ENCODE measurements at regions not wholly inside any gene's neighbourhood (a gene's known extent, or its start where the extent isn't known, plus 50 kb on each side); places are given as distances from the start of the nearest gene placed in this dataset.

DNA sequence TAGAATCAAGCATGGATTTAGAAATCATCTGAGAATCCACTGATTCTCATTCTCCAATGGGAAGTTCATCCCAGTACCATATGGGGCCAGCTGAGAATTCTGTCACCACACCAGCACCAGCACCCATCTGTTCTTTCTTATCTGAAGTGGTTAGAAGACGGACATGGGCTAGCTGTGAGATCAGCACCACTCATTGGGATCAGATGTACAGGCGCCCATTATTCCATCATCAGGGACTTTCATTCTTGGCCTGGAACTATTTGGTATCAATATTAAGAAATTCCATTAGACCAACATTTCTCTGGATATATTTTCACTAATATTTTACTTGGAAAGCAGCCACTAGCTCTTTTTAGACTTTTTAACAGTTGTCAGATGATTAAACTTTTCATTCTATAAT, 185.9 kb upstream of the LINC00305 start:
- Histone ChIP-seq H3K27ac (ENCODE audit: low read depth) (no peak overlapping the region), H3K4me1 (ENCODE audit: insufficient read depth) (no peaks in the 10 kb centered on the region), H3K4me3 (ENCODE audit: low read depth, low read length) (no peak overlapping the region), H3K36me3 (ENCODE audit: insufficient read depth) (no peaks in the 10 kb centered on the region)
- WGBS: 78% methylated on average over 2 of the region's 2 CpGs
- no peak for DNase-seq (ENCODE audit: extremely low spot score)

DNA sequence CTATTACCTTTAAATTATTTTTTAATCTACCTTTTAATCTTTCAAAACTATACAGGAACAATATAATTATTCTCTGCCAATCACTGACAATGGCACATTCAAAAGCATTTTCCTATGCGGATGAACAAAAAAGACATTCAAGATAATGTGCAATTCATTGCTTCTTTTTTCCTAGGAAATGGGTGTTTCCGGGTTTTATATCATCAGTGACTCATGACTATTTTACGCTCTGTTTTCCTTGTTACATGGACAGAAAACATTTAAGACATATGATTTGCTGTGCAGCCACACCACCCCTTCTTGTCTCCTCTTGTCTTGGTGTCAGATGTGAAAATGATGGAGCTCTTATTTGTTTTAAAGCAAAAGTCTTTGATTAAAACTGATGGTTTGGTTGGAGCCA, 184.7 kb upstream of the LINC00305 start:
- H3K27ac ChIP-seq (ENCODE audit: low read depth): no peak overlapping the region
- H3K4me3 ChIP-seq (ENCODE audit: low read depth, low read length): no peak overlapping the region
- WGBS: 73% methylated on average over 3 of the region's 3 CpGs
- no peaks in the 10 kb centered on the region for H3K4me1 ChIP-seq (ENCODE audit: insufficient read depth)
- DNase-seq (ENCODE audit: extremely low spot score): no peak
- H3K36me3 ChIP-seq (ENCODE audit: insufficient read depth): no peaks in the 10 kb centered on the region

DNA sequence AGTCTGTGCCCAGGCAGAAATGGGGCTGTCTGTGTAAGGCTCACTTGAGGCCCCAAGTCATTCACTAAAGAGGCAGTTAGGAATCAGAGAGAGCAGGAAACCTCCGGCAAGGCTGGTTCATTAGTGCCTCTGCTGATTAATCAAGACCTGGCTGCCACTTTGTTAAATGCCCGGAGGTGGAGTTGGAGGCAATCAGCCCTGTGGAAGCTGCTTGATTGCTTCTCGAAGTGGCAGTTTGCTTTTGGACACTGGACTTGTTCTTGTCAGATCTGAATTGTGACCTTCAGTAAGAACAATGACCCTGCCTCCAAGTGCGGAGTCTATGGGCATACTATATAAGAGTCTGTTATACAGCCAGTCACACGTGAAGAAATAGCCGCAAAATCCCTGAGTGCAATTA, 183.9 kb upstream of the LINC00305 start:
- Histone ChIP-seq H3K36me3 (ENCODE audit: insufficient read depth) (no peaks in the 10 kb centered on the region), H3K27ac (ENCODE audit: low read depth) (no peak overlapping the region)
- WGBS: 64% methylated on average over 6 of the region's 6 CpGs

DNA sequence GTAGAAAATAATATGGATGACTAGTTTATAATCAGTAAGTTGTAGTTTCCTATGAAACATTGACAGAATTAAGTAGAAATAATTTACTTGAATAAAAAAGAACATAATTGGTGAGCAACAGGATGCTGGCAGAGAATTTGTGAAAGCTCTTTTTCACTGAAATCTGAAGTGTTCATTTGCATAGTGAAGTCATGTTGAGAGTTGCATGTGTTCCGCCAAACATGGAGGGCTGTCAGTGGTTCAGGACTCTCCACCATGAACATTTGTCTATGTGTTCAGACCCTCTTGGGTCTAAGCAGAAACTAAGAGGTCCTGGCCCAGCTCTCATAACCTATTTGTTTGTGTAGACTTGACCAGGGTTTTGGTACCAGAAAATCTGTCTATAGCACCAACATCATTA, 182.5 kb upstream of the LINC00305 start:
- Histone ChIP-seq H3K4me3 (ENCODE audit: low read depth, low read length) (no peak overlapping the region), H3K27ac (ENCODE audit: low read depth) (no peak overlapping the region), H3K4me1 (ENCODE audit: insufficient read depth) (no peaks in the 10 kb centered on the region), H3K36me3 (ENCODE audit: insufficient read depth) (no peaks in the 10 kb centered on the region)
- DNase-seq (ENCODE audit: extremely low spot score): no peak
- WGBS: 96% methylated on average over 1 of the region's 1 CpG

More for the DNA sequence above, 183.9 kb upstream of the LINC00305 start:
- no peak for DNase-seq (ENCODE audit: extremely low spot score)
- Histone ChIP-seq H3K4me3 (ENCODE audit: low read depth, low read length) (no peak overlapping the region), H3K4me1 (ENCODE audit: insufficient read depth) (no peaks in the 10 kb centered on the region)

DNA sequence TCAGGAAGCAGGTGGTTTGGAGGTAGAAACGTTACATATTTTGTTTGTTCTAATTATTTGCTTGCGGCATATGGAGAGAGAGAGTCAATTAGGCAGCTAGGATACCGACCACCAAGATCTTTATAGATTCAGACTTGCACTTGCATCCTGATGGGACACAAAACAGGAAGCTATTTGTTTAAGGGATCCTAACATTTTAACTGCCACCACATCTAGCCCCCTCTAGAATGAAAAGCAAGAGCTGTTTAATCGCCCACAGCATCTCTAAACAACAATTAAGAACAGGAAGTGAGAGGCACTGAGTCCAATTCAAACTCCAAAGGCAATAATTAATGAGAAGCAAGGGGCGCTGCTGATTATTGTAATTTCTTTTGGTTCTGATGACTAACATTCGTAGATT, 182.0 kb upstream of the LINC00305 start:
- no peaks in the 10 kb centered on the region for H3K36me3 ChIP-seq (ENCODE audit: insufficient read depth)
- WGBS: 62% methylated on average over 6 of the region's 6 CpGs
- H3K4me1 ChIP-seq (ENCODE audit: insufficient read depth): no peaks in the 10 kb centered on the region
- H3K4me3 ChIP-seq (ENCODE audit: low read depth, low read length): no peak overlapping the region
- H3K27ac ChIP-seq (ENCODE audit: low read depth): no peak overlapping the region
- no peak for DNase-seq (ENCODE audit: extremely low spot score)

DNA sequence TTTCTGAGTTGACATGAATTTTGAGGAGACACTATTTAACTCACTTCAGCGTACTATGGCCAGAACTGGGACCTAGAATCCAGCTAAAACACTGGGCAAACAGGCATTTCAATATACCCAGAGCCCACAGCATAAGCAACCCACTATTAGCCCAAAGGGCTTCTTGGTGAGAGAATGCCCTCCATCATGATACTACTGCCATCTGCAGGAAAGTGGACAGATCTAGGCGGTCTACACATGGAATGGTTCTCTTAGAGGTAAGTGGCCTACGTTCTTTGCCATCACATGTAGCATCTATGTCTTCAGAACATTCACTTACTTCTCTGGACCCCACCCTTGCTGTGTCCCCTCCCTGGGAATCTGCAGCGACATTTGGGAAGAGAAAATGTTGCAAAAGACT, 181.3 kb upstream of the LINC00305 start:
- no peaks in the 10 kb centered on the region for H3K4me1 ChIP-seq (ENCODE audit: insufficient read depth)
- WGBS: 88% methylated on average over 4 of the region's 4 CpGs
- H3K27ac ChIP-seq (ENCODE audit: low read depth): no peak overlapping the region
- DNase-seq (ENCODE audit: extremely low spot score): no peak
- H3K4me3 ChIP-seq (ENCODE audit: low read depth, low read length): no peak overlapping the region
- H3K36me3 ChIP-seq (ENCODE audit: insufficient read depth): no peaks in the 10 kb centered on the region

DNA sequence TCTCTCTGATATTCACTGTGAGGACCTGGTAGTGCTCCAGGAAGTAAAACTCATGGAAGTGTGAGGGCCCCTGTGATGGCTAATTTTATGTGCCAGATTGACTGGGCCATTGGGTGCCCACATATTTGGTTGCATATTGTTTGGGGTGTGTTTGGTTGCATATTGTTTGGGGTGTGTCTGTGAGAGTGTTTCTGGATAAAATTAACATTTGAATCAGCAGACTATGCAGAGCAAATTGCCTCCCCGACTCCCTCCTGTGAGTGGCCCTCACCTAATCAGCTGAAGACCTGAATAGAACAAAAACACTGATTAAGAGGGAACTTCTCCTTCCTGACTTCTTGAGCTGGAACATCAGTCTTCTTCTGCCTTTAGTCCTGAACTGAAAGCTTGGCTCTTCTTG, 173.3 kb upstream of the LINC00305 start:
- WGBS: 81% methylated on average over 1 of the region's 1 CpG
- Histone ChIP-seq H3K27ac (ENCODE audit: low read depth) (no peak overlapping the region), H3K4me3 (ENCODE audit: low read depth, low read length) (no peak overlapping the region), H3K4me1 (ENCODE audit: insufficient read depth) (no peaks in the 10 kb centered on the region), H3K36me3 (ENCODE audit: insufficient read depth) (no peaks in the 10 kb centered on the region)
- DNase-seq (ENCODE audit: extremely low spot score): no peak

DNA sequence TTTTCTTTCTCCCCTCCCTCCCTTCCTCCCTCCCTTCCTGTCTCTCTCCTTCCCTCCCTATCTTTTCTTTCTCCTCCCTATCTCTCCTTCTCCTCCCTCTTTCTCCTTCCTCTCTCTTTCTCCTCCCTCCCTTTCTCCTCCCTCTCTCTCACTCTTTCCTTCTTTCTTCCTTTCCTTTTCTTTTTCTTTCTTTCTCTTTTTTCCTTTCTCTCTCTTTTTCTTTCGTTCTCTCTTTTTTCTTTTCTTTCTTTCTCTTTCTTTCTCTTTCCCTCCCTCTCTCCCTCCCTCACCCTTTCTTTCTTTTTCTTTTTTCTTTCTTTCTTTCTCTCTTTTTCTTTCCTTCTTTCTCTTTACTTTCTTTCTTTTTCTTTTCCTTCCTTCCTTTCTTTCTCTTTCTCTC, 169.7 kb upstream of the LINC00305 start:
- WGBS: 82% methylated on average over 1 of the region's 1 CpG
- no peaks in the 10 kb centered on the region for H3K36me3 ChIP-seq (ENCODE audit: insufficient read depth)

DNA sequence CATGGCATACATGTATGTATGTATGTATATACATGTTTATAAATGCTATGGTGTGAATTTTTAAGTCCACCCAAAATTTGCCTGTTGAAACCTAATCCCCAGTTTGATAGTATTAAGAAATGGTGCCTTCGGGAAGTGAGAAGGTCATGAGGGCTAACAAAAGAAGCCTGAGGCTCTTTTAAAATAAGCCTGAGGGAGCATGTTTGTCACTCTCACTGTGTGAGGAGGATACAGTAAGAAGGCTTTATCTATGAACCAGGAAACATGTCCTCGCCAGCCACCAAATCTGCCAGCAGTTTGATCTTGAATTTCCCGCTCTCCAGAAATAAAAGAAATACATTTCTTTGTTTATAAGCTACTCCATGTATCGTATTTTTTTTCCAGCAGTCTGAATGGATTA, 163.0 kb upstream of the LINC00305 start:
- no peak overlapping the region for H3K27ac ChIP-seq (ENCODE audit: low read depth)
- no peaks in the 10 kb centered on the region for H3K4me1 ChIP-seq (ENCODE audit: insufficient read depth)
- H3K36me3 ChIP-seq (ENCODE audit: insufficient read depth): no peaks in the 10 kb centered on the region
- no peak for DNase-seq (ENCODE audit: extremely low spot score)
- no peak overlapping the region for H3K4me3 ChIP-seq (ENCODE audit: low read depth, low read length)
- 60% methylated on average over 4 of the region's 4 CpGs for WGBS

More for the DNA sequence above, 169.7 kb upstream of the LINC00305 start:
- no peak for DNase-seq (ENCODE audit: extremely low spot score)
- H3K4me3 ChIP-seq (ENCODE audit: low read depth, low read length): no peak overlapping the region
- H3K4me1 ChIP-seq (ENCODE audit: insufficient read depth): no peaks in the 10 kb centered on the region
- no peak overlapping the region for H3K27ac ChIP-seq (ENCODE audit: low read depth)

DNA sequence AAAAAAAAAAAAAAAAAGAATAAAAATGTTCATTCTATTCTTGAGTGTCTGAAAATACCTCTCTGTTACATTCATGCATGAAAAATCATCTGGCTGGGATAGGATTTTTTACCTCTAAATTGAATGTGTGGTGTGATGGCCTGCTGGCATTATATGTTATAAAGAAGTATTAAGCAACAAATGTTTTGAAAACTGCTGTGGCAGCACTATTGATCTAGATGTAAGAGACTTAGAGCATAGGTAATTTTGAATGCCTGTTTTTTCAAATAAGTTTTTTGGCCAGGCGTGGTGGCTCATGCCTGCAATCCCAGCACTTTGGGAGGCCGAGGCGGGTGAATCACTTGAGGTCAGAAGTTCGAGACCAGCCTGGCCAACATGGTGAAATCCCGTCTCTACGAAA, 147.0 kb upstream of the LINC00305 start:
- Histone ChIP-seq H3K36me3 (ENCODE audit: insufficient read depth) (no peaks in the 10 kb centered on the region), H3K4me1 (ENCODE audit: insufficient read depth) (no peaks in the 10 kb centered on the region), H3K4me3 (ENCODE audit: low read depth, low read length) (no peak overlapping the region), H3K27ac (ENCODE audit: low read depth) (no peak overlapping the region)
- WGBS: 90% methylated on average over 6 of the region's 6 CpGs
- no peak for DNase-seq (ENCODE audit: extremely low spot score)

DNA sequence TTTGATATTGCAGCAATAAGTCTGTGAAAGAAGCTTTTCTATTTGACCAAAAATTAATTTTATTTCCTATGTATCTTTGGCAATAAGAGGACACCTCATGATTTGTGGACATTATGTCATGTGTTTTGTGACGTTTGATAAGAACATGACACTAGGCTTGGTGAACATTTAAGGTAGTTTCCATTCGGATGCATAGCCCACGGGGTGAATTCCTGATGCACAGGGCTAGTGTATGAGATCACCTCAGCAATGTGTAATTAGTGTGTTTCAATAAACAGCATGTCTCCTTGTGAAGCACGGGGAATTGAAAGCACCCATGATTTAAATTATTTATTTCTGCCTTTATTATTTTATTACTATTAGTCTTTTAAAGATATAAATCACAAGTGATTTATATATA, 146.1 kb upstream of the LINC00305 start:
- Histone ChIP-seq H3K27ac (ENCODE audit: low read depth) (no peak overlapping the region), H3K36me3 (ENCODE audit: insufficient read depth) (no peaks in the 10 kb centered on the region), H3K4me1 (ENCODE audit: insufficient read depth) (no peaks in the 10 kb centered on the region), H3K4me3 (ENCODE audit: low read depth, low read length) (no peak overlapping the region)
- no peak for DNase-seq (ENCODE audit: extremely low spot score)
- WGBS: 77% methylated on average over 4 of the region's 4 CpGs

DNA sequence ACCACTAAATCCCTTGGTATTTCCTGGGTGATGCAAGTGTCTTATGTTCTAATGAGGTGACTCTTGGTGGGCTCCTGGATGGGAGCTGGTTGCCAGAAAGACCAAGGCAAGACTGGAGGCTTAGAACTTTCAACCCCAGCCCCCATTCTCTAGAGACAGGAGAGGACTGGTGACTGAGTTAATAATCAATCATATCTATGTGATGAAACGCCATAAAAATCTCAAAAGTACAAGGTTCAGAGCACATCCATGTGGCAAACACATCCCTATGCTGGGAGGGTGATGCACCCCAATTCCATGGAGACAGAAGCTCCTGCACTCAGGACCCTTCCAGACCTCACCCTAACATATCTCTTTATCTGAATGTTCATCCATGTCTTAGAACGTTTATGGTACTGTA, 139.5 kb upstream of the LINC00305 start:
- no peak for DNase-seq (ENCODE audit: extremely low spot score)

DNA sequence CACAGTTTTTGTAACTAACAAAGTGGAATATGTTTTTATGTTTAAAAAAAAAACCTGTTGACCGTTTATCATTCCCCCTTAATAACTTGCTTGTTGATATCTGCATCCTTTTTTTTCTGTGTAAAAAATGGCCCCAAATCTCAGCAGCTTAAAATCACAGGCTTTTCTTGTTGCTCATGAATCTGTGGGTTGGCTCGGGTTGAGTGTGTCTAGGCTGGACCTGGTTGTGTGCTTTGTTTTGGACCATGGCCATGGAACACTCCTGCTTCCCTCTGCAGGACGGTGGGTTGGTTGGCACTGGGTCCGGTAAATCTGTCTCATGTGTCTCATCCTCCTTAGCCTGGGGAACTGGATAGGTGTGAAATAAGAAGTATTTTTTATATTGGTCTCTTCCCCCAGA, 139.0 kb upstream of the LINC00305 start:
- H3K4me1 ChIP-seq (ENCODE audit: insufficient read depth): no peaks in the 10 kb centered on the region
- no peak overlapping the region for H3K4me3 ChIP-seq (ENCODE audit: low read depth, low read length)
- 59% methylated on average over 4 of the region's 4 CpGs for WGBS
- no peak overlapping the region for H3K27ac ChIP-seq (ENCODE audit: low read depth)
- no peaks in the 10 kb centered on the region for H3K36me3 ChIP-seq (ENCODE audit: insufficient read depth)
- DNase-seq (ENCODE audit: extremely low spot score): no peak

More for the DNA sequence above, 139.5 kb upstream of the LINC00305 start:
- Histone ChIP-seq H3K27ac (ENCODE audit: low read depth) (no peak overlapping the region), H3K36me3 (ENCODE audit: insufficient read depth) (no peaks in the 10 kb centered on the region), H3K4me3 (ENCODE audit: low read depth, low read length) (no peak overlapping the region), H3K4me1 (ENCODE audit: insufficient read depth) (no peaks in the 10 kb centered on the region)
- 76% methylated on average over 2 of the region's 2 CpGs for WGBS

DNA sequence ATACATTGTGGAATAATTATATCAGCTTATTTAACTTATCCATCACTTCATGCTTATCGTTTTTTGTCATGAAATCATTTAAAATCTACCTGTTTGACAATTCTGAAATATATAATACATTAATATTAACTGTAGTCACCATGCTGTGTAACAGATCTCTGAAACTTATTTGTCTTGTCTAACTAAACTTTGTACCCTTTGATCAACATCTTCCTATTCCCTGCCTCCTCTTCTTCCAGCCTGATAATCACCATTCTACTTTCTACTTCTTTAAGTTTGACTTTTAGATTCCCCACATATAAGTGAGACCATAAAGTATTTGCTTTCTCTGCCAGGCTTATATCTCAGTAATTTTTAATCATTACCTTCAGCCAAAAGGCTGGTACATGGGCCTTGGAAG, 134.2 kb upstream of the LINC00305 start:
- no peaks in the 10 kb centered on the region for H3K4me1 ChIP-seq (ENCODE audit: insufficient read depth)
- DNase-seq (ENCODE audit: extremely low spot score): no peak
- 78% methylated on average over 1 of the region's 1 CpG for WGBS
- no peaks in the 10 kb centered on the region for H3K36me3 ChIP-seq (ENCODE audit: insufficient read depth)
- no peak overlapping the region for H3K27ac ChIP-seq (ENCODE audit: low read depth)
- H3K4me3 ChIP-seq (ENCODE audit: low read depth, low read length): no peak overlapping the region

DNA sequence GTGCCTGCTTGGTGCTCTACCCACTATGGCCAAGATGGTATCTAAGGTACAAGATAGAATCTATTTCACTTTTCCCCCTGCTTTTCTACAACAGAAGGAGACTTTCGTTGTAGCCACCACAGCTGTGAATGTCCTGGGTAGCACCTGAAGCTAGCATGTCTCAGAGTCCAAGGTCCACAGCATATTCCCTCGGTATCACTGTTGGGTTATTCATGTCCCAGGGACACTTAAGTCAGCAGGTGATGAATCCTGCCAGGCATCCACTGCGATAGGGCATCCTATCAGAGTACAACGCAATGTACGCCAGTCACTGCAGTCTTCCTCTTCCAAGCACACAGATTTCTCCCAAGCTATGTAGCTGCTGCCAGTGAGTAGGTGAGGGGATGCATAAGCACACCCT, 129.1 kb upstream of the LINC00305 start:
- Histone ChIP-seq H3K27ac (ENCODE audit: low read depth) (no peak overlapping the region), H3K36me3 (ENCODE audit: insufficient read depth) (no peaks in the 10 kb centered on the region)
- WGBS: 94% methylated on average over 5 of the region's 5 CpGs

More for the DNA sequence above, 129.1 kb upstream of the LINC00305 start:
- Histone ChIP-seq H3K4me3 (ENCODE audit: low read depth, low read length) (no peak overlapping the region), H3K4me1 (ENCODE audit: insufficient read depth) (no peaks in the 10 kb centered on the region)
- no peak for DNase-seq (ENCODE audit: extremely low spot score)
